GF-D8 (cell line): ENCODE measurements at regions not wholly inside any gene's neighbourhood (a gene's known extent, or its start where the extent isn't known, plus 50 kb on each side); places are given as distances from the start of the nearest gene placed in this dataset.
"Not testable (repeated sequence)": the region's sequence is repeated elsewhere in the genome, so short reads cannot be mapped to it uniquely, and the experiment has no call there.

ENCODE experiments used
- DNase-seq: peaks from one replicate; lab custom pipeline; 2025; lab: John Stamatoyannopoulos, UW

GRCh38 chr11:71127806-71128205, 124.6 kb downstream of the SHANK2 start:
- DNase-seq, result no peak

DNA sequence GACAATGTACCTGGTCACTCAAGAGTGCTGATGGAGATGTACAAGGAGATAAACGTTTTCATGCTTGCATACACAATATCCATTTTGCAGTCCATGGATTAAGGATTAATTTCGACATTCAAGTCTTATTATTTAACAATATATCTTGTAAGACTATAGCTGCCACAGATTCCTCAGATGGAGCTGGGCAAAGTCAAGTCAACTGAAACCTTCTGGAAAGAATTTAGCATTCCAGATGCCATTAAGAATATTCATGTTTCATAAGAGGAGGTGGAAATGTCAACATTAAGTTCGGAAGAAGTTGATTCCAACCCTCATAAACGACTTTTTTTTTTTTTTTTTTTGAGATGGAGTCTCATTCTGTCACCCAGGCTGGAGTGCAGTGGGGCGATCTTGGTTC, 126.0 kb downstream of the SHANK2 start:
- not testable (repeated sequence) for DNase-seq

- no peak for DNase-seq
Observed at GRCh38 chr11:71125150-71125549, 127.2 kb downstream of the SHANK2 start.

DNA sequence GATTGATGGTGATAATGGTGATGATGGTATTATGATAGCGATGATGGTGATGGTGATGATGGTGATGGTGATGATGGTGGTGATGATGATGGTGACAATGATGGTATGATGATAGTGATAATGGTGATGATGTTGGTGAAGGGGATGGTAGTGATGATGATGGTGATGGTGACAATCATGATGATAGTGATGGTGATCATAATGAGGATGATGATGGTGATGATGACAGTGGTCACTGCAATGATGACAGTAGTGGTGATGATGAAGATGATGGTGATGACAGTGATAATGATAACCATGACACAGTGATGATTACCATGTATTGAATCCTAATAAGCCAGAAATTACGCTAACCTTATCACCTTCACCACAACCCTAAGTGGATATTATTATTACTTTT, 128.2 kb downstream of the SHANK2 start:
- DNase-seq, result no peak

GRCh38 chr11:71120471-71120896, 131.9 kb downstream of the SHANK2 start:
- DNase-seq, result no peak

GRCh38 chr11:71119656-71120269, 132.6 kb downstream of the SHANK2 start:
- DNase-seq, result no peak

DNA sequence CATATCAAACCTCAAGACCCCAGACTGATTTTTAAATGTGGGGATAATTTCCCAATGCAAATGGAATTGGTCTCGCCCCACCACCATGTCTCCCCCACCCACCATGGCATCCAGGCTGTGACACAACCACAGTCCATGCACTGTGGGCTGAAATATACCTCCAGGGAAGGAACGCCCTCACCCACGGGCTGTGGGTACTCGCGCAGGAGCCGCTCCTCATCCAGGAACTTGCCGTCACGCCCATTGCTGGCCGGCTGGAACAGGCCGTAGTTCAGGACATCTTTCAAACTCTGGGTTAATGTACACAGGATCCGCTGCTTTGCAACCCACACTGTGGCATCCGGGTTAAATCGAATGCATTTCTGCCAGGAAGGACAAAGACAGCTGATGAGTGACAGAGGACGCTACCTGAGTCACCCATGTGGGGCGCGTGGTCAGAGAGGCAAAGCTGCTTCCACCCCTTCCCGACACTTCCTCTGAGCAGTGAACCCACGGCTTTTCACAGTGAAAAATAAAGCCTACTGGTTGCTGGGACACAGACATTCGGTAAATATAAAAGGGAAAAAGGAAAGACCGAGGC, 133.6 kb downstream of the SHANK2 start:
- DNase-seq, result no peak

- no peak for DNase-seq
Observed at GRCh38 chr11:71117311-71117710, 135.1 kb downstream of the SHANK2 start.

DNA sequence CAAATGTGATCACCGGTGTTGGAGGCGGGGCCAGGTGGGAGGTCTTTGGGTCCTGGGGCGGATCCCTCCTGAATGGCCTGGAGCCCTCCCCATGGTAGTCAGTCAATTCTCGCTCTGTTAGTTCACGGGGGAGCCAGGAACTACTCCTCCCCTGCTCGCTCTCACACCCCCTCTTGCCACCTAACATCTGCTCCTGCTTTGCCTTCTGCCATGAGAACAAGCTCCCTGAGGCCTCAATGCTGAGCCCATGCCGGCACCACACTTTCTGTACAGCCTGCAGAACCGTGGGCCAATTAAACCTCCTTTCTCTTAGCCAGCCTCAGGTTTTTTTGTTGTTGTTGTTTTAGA, 135.7 kb downstream of the SHANK2 start:
- no peak for DNase-seq

GRCh38 chr11:71115770-71116692, 136.3 kb downstream of the SHANK2 start:
- DNase-seq, result no peak

DNA sequence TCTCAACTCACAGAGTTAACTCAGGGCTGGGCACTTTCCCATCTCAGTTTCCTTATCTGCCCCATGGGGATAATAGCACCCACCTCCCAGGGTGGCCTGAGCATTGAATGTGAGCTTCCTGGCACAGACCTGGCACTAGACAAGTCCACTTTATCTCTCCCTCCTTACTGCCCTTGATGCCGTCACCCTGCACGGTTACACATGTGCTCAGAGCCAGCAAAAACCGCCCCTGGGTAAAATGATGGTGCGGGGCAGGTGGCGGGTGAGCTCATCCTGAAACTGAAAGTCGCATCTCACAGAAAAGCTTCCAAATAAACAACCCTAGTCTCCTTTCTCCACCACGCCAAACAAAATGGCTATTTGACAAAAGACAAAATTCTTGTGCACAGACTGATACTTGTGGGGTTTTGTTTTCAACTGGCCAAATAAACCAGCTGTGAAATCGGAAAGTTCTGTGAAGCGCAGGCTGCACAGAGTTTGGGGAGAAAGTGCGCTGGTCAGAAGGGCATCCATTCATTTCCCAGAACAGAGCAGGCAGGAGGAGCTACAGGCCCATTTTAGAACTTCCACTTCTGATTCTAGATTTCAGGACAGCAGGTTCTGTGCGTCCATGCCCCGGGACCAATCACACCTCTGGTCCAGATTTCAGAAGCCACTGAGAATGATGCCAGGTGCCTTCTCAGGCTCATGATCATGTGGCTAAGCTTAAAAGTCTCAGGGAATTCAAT, 138.1 kb downstream of the SHANK2 start:
- no peak for DNase-seq

- no peak for DNase-seq
Observed at GRCh38 chr11:71112990-71113389, 139.4 kb downstream of the SHANK2 start.

GRCh38 chr11:71112454-71112853, 139.9 kb downstream of the SHANK2 start:
- DNase-seq, result no peak

DNA sequence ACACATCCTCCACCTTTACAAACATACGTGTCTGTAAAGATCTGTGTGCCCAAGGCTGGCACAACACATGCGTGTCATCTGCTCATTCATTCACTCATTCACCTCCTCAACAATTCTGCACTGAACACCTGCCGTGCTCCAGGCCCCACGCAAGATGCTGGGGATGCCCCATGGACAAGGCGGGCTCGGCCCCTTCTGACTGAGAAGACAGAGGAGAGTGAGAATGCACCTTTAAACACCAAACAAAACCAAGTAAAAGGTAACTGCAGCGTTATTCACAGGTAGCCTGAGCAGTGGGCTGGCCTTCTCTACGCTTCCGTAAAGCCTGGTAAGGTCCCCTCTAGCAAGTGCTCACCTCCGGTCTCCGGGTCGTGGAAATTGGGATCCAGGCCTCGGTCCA, 142.8 kb downstream of the SHANK2 start:
- DNase-seq, result no peak

- no peak for DNase-seq
Observed at GRCh38 chr11:71109186-71109585, 143.2 kb downstream of the SHANK2 start.

DNA sequence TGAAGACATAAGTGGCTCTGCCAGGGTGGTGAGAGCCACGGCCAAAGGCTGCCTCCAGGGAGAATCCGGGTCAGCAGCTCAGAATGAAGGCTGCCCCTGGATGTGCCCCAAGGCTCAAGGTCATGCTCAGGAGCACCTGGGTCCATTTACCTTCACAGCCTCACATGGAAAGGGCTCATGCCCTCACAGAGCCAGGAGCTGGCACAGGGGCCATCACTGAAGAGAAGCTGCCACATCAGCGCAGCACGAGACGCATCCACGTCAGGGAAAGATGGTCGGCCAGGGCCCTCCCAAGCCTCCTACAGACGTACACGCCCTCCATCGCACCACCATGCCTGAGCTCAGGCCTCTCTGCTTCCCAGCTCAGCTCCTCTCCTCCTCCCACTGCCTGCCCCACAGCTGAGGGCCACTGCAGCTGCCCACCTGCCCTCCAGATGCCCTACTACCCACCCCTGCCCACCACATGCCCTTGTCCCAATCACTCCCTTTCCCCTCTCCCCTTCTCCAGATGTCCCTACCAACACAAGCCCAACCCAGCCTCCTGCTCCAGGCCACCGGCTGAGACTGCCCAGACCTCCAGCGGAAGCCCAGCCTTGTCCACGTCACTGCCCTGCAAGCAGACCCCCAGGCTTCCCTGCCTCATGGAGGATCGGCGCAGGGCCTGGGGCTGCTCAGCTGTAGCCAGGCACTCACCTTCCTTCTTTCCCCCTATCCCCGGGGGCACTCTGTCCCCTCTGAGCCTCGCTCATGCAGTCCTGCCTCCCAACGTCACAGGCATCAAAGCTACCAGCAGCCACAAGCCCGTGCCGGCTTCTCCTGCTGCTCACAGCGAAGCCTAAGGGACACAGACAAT, 144.1 kb downstream of the SHANK2 start:
- no peak for DNase-seq

DNA sequence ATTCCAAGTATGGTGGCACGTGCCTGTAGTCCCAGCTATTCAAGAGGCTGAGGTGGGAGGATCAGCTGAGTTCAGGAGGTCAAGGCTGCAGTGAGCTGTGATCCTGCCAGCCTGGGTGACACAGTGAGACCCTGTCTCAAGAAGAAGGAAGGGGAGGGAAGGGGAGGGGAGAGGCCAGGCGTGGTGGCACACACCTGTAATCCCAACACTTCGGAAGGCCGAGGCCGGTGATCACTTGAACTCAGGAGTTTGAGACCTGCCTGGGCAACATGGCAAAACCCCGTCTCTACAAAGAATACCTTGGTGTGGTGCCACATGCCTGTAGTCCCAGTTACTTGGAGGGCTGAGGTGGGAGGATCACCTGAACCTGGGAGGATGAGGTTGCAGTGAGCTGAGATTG, 145.7 kb downstream of the SHANK2 start:
- no peak for DNase-seq

DNA sequence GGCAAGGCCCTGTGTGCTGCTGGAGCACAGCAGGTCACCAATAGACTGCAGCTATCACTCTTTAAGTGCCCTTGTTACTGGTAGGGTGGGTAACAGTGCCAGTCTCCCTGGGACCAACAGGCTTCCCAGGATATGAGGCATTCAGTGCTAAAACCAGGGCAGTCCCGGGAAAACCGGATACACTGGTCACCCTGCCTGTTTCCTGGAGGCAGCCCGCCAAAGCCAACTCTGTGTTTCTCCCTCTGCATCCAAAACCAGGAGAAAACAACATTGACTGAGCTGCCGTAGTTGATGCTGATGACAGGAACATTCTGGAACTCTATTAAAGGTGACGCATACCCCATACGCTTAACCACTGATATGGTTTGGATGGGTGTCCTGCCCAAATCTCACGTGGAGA, 149.1 kb downstream of the SHANK2 start:
- DNase-seq, result no peak

DNA sequence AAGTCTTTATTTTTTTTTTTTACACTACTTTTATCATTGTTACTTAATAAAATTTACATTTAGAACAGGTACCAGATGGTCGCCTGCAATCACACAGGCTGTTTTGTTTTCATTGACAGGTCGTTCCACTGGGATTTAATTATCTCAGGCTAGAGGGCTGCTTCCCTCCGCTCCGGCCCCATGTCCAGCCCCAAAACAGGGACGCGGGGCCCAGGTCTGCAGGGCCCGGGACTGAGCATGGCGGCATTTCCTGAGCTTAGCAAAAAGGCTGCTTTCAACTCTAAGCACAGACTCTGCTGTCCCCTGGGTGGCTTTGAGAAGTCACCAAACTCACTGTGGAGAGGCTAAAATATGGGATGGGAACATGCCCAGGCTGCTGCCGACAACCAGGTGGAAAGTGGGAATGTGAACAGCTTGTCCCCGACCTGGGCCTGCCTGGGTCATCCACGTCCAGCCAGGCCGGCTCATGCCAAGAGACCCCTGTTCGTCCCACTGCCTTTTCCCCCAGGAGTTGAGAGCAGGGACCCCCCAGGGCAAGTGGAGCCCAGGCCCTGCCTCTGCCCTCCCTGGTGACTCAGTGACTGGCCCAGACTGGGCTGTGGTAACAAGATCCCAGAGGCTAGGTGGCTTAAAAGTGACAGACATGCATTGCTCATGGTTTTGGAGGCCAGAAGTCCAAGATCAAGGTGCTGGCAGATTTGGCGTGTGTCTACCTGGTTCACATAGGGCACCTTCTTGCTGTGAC, 150.0 kb downstream of the SHANK2 start:
- no peak for DNase-seq

DNA sequence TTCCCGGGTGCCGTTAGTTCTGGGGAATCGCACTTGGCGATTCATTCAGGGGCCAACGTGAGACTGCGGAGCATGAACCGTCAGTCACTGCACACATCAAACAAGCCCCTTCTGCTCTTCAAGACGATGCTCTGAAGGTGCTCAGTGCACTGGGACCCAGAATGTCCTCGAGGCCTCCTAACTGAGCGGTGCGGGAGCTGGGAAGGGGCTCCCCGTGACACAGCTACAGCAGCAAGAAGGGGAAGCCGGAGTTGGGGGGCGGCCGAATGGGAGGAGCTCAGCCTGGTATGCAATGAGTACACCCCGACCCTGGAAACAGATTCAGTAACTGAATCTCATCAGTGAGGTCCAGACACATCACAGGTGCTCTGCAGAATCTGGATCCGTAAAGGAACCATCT, 150.8 kb downstream of the SHANK2 start:
- no peak for DNase-seq

GRCh38 chr11:71101046-71101445, 151.3 kb downstream of the SHANK2 start:
- no peak for DNase-seq
